Fibroblast of skin of back (primary cell): ENCODE measurements at regions not wholly inside any gene's neighbourhood (a gene's known extent, or its start where the extent isn't known, plus 50 kb on each side); places are given as distances from the start of the nearest gene placed in this dataset.

ENCODE experiments used
- DNase-seq: peaks from one replicate; pipeline ENCODE4 v3.0.0-alpha.2; 2013

GRCh38 chr18:78899241-78899640 lies 80.4 kb upstream of the SALL3 start:
- no peak for DNase-seq

GRCh38 chr18:78900938-78901909 lies 78.4 kb upstream of the SALL3 start:
- DNase-seq: no peak

- no peak for DNase-seq
These were observed 77.5 kb upstream of the SALL3 start for GRCh38 chr18:78901923-78902794.

GRCh38 chr18:78902795-78903435 lies 76.7 kb upstream of the SALL3 start:
- no peak for DNase-seq

GRCh38 chr18:78903436-78904178 lies 76.0 kb upstream of the SALL3 start:
- DNase-seq: no peak

- no peak for DNase-seq
These were observed 75.5 kb upstream of the SALL3 start for GRCh38 chr18:78904179-78904531.

- DNase-seq: no peak
These were observed 74.3 kb upstream of the SALL3 start for GRCh38 chr18:78905334-78905733.

GRCh38 chr18:78906066-78906465 lies 73.6 kb upstream of the SALL3 start:
- DNase-seq: no peak

- no peak for DNase-seq
These were observed 71.0 kb upstream of the SALL3 start for GRCh38 chr18:78908462-78909260.

GRCh38 chr18:78911751-78912283 lies 67.8 kb upstream of the SALL3 start:
- DNase-seq: no peak

- no peak for DNase-seq
These were observed 67.3 kb upstream of the SALL3 start for GRCh38 chr18:78912336-78912735.

- DNase-seq: no peak
These were observed 66.8 kb upstream of the SALL3 start for GRCh38 chr18:78912844-78913243.

GRCh38 chr18:78913395-78913794 lies 66.2 kb upstream of the SALL3 start:
- no peak for DNase-seq

- no peak for DNase-seq
These were observed 65.8 kb upstream of the SALL3 start for GRCh38 chr18:78913830-78914231.

- DNase-seq: no peak
These were observed 65.2 kb upstream of the SALL3 start for GRCh38 chr18:78914249-78914935.

- no peak for DNase-seq
These were observed 64.1 kb upstream of the SALL3 start for GRCh38 chr18:78915446-78916008.

GRCh38 chr18:78918707-78919106 lies 60.9 kb upstream of the SALL3 start:
- DNase-seq: no peak

GRCh38 chr18:78919956-78920355 lies 59.7 kb upstream of the SALL3 start:
- DNase-seq: no peak

- no peak for DNase-seq
These were observed 59.0 kb upstream of the SALL3 start for GRCh38 chr18:78920456-78921138.

- DNase-seq: no peak
These were observed 56.8 kb upstream of the SALL3 start for GRCh38 chr18:78922856-78923255.
